ENCODE measurements at regions not wholly inside any gene's neighbourhood (a gene's known extent, or its start where the extent isn't known, plus 50 kb on each side); places are given as distances from the start of the nearest gene placed in this dataset.

- H3K27me3 Mint-ChIP-seq (ENCODE audit: low read depth), result no peaks in the 10 kb centered on the region
- Histone ChIP-seq H2AK5ac (ENCODE audit: insufficient read length, low read length) (no peak overlapping the region), H2BK5ac (ENCODE audit: insufficient read length, low read length) (no peak overlapping the region), H3K27ac (ENCODE audit: insufficient read length, low read depth, low read length) (no peak overlapping the region), H3K9ac (ENCODE audit: extremely low read depth, insufficient read length, low read length) (no peak overlapping the region), H4K5ac (ENCODE audit: insufficient read length, low read depth, low read length) (no peak overlapping the region), H2BK120ac (ENCODE audit: low read depth, low read length, poor library complexity, severe bottlenecking) (no peak overlapping the region), H3K23ac (ENCODE audit: insufficient read length, low read depth, low read length) (no peak overlapping the region), H3K4me1 (ENCODE audit: insufficient read depth, low read length) (no peaks in the 10 kb centered on the region; the same call in 1 of the 2 replicates), H3K27me3 (ENCODE audit: insufficient read depth, low read length) (no peaks in the 10 kb centered on the region), H3K4ac (ENCODE audit: low read depth, low read length) (no peak overlapping the region), H3K9me3 (ENCODE audit: control insufficient read depth, low read depth, low read length) (no peaks in the 10 kb centered on the region), H3K79me1 (ENCODE audit: insufficient read depth, low read depth, low read length, poor library complexity, severe bottlenecking) (no peaks in the 10 kb centered on the region), H3K14ac (ENCODE audit: insufficient read depth, low read length) (no peak overlapping the region), H4K91ac (ENCODE audit: insufficient read length, low read depth, low read length) (no peak overlapping the region), H3T11ph (ENCODE audit: low read length) (no peak overlapping the region), H3K56ac (ENCODE audit: insufficient read length, low read depth, low read length) (no peak overlapping the region), H3K23me2 (ENCODE audit: insufficient read length, low read depth, low read length, poor library complexity, severe bottlenecking) (no peaks in the 10 kb centered on the region), H3K79me2 (ENCODE audit: insufficient read depth, low read length) (no peaks in the 10 kb centered on the region), H2BK12ac (ENCODE audit: insufficient read length, low read depth, low read length) (no peak overlapping the region), H2BK15ac (ENCODE audit: low read depth, low read length) (no peak overlapping the region), H2BK20ac (ENCODE audit: low read depth, low read length, poor library complexity, severe bottlenecking) (no peak overlapping the region), H3K18ac (ENCODE audit: insufficient read length, low read depth, low read length) (no peak overlapping the region), H3K4me2 (ENCODE audit: insufficient read depth, insufficient read length, low read length) (no peak overlapping the region), H4K20me1 (ENCODE audit: control insufficient read depth, insufficient read depth, insufficient read length) (no peaks in the 10 kb centered on the region), H4K8ac (replicated peaks; ENCODE audit: insufficient read length, low read depth, low read length) (no peak overlapping the region), H2AFZ (ENCODE audit: low read length) (no peak overlapping the region)
- TF ChIP-seq, protein P1, sequence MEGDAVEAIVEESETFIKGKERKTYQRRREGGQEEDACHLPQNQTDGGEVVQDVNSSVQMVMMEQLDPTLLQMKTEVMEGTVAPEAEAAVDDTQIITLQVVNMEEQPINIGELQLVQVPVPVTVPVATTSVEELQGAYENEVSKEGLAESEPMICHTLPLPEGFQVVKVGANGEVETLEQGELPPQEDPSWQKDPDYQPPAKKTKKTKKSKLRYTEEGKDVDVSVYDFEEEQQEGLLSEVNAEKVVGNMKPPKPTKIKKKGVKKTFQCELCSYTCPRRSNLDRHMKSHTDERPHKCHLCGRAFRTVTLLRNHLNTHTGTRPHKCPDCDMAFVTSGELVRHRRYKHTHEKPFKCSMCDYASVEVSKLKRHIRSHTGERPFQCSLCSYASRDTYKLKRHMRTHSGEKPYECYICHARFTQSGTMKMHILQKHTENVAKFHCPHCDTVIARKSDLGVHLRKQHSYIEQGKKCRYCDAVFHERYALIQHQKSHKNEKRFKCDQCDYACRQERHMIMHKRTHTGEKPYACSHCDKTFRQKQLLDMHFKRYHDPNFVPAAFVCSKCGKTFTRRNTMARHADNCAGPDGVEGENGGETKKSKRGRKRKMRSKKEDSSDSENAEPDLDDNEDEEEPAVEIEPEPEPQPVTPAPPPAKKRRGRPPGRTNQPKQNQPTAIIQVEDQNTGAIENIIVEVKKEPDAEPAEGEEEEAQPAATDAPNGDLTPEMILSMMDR (conservative IDR thresholded peaks at IDR 0.05), result peak; percentile 49
- H3K9me3 Mint-ChIP-seq, result no peaks in the 10 kb centered on the region
- no peak overlapping the region for H3K27ac Mint-ChIP-seq
- no peak for DNase-seq
- WGBS (ENCODE audit: extremely low coverage, insufficient read length, low lambda C conversion rate), result no CpG with 5 or more reads among the region's 14 CpGs
- H3K36me3 Mint-ChIP-seq (ENCODE audit: insufficient read depth in 1 of 3, low read depth in 3 of 3), result no peaks in the 10 kb centered on the region
- H3K4me3 Mint-ChIP-seq, result no peak overlapping the region
- H3K4me1 Mint-ChIP-seq, result peaks cover 4 to 6% of the 10 kb centered on the region in 2 experiments
Observed at GRCh38 chr15:29938361-29939335, 116.4 kb upstream of the TJP1 start.
